NCI-H2196 treated with DMSO at 0.1 percent for 48 hours (cell line): ENCODE measurements at regions not wholly inside any gene's neighbourhood (a gene's known extent, or its start where the extent isn't known, plus 50 kb on each side); places are given as distances from the start of the nearest gene placed in this dataset.

Experiments used
- DNase-seq: peaks from one replicate; lab custom pipeline; 2025; ENCODE audit not compliant: unreplicated experiment; lab: John Stamatoyannopoulos, UW

- DNase-seq = no peak
Observed at GRCh38 chr12:111089616-111090015, 169.2 kb upstream of the MYL2 start.

DNA sequence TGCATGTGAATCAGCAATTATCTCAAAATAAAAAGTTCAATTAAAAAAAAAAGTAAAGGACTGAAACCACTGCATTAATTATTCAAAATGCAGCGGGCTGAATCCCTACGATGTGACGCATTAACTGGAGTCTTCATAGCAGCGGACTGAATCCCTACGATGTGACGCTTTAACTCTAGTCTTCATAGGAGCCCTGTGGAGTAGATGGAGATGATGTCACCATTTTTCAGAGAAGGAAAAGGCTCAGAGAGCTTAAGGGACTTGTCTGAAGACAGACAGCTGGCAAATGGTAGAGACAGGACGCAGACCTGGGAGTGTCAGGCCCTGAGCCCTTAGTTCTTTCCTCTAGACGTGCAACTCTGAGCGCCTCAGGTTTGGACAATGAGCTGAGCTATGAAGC lies 168.0 kb upstream of the MYL2 start:
- no peak for DNase-seq

GRCh38 chr12:111086947-111087700 lies 166.7 kb upstream of the MYL2 start:
- DNase-seq = no peak

- no peak for DNase-seq
Observed at GRCh38 chr12:111085096-111085495, 164.7 kb upstream of the MYL2 start.

DNA sequence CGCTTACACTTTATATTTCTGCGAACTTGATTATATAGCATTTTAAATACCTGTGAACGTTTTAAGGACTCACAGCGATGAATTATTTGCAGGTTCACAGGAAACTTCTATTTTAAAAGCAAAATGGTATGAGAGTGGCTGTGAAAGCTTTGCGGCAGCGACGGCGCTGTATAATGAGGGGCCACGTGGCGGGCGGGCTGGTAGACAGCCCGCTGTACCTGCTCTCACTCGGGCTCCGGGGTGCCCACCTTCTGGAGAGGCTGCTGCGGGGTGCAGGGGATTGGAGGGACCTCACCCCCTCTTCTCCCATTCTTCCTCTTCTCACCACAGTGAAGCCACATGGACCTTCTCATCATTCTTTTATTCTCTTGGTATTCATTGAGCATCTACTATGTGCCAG lies 164.2 kb upstream of the MYL2 start:
- no peak for DNase-seq

- DNase-seq = no peak
Observed at GRCh38 chr12:111084158-111084557, 163.8 kb upstream of the MYL2 start.

- no peak for DNase-seq
Observed at GRCh38 chr12:111081600-111081999, 161.2 kb upstream of the MYL2 start.

GRCh38 chr12:111078731-111079130 lies 158.4 kb upstream of the MYL2 start:
- DNase-seq = no peak

DNA sequence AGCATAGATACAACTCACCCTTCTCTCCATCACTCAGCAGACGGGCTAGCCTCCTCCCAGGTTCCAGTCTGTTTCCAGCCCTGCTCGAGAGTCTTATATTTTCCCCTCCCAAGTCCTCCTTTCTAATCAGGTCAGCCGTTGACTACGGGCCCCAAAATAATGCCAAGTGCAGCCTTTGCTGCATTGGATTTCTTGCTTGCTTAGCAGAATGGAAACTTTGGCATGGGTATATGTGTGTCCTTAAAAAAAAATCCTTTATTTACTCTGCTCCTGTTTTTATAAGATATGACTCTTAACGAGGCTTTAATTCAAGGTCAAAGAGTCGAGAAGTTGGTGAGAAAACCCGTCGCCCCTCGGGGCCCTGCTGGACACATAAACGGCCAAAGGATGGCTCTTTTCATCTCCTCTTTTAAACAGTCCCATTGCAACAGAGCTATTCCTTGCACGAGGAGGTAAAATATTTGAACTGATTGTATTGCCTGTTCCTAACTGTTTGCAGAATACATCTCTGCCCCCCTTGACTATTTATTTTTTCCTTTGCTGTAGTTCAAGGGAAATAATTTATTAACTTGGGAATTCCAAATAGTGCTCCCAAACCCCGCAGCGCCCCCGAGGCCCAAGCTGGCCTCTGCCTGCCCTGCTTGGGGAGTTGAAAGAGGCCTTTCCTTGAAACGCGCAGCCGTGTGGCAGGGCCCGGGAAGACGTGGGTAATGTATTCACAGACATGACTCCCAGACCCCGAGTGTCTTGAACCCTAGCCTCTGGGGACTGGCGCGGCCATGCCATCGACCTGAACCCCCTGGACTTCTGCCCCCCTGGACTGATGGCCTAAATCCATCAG lies 156.5 kb upstream of the MYL2 start:
- DNase-seq = no peak

DNA sequence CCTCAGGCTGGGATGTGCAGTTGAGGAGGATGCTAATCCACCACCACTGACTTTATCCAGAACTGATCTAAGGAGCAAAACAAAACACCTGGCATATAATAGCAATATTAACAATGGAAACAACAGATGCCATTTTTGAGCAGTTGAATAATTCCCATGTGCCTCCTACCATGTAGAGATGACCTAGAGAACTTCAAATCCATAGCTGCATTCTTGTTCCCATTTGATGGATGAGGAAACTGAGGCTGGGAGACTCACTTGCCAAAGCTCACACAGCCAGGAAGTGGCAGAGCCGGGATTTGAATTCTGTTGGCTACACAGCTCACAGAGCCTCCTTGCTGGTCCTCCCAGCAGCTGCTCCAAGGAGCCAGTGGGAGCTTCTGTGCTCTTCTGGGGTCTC lies 155.8 kb upstream of the MYL2 start:
- DNase-seq = no peak

DNA sequence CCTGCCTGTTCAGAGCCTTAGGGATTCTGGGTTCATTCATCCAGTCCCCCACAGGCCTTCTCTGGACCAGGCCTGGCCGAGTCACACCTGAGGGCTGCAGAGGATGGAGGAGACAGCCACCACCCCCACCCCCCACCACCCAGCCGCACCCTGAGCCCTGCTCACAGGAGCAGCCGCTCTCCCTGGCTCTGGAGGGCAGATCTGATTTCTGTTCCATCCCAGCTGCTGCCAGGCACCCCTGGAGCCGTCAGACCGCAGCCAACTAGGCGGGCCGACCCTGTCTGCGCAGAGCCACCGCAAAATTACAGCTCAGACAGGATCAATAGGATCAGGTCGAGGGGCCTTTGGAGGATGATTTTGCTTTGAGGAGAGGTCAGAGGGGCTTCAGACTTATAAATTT lies 154.6 kb upstream of the MYL2 start:
- DNase-seq = no peak

DNA sequence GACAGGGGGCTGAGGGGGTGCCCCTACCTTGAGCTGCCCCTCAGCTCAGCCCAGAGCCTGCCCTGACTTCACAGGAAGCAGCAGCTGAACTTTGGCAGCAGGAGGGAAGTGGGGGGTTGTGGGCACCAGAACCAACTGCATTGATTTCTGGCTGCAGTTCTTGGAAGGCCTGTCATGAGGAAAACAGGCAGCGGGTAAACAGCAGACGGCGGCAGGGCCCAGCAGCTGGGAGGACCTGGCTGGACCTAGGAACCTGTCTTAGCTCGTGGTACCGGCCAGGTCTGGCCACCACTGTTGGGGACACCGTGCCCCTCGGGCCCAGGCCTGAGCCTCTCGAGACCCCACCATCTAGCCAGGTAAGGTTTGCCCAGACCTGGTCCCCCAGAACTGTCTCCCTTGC lies 154.2 kb upstream of the MYL2 start:
- no peak for DNase-seq

GRCh38 chr12:111073370-111073769 lies 153.0 kb upstream of the MYL2 start:
- no peak for DNase-seq

GRCh38 chr12:111072299-111072698 lies 151.9 kb upstream of the MYL2 start:
- no peak for DNase-seq

DNA sequence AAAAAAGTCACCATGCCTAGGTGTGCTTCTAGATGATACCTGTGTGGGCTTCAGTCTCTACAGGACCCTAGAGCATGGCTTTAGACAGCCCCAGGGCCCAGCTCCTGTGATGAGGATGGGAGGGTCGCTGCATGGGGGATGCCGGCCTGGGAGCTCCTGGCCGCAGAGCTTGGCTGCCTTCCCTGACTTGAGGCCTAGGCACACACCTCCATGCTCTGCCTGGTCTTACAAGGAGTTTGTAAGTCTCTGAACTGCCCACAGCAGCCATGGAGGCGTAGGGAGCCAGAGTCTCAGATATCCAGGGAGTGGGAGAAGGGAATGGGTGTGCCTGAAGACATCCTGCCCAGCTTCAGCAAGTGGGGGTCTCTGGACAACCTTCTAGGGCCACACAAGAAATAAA lies 149.5 kb upstream of the MYL2 start:
- DNase-seq = no peak

DNA sequence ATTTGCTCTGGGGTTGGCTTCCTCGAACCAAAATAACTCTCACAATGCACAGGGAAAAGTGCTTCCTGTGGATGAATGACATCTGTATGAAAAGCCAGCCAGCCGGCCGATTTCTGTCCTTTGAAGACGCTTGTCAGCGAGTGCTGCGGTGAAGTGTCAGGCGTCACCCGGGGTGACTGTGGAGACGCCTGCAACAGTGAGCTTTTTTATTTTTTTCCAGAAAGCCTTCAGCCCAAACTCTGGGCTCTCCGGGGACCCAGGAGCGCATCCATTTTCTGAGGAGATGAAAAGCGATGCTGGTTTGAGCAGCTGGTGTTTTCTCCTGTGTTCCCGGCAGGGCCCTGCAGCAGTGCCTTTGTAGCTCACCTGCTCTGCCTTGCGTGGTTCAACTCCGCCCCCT lies 147.9 kb upstream of the MYL2 start:
- DNase-seq = no peak

GRCh38 chr12:111067498-111067897 lies 147.1 kb upstream of the MYL2 start:
- no peak for DNase-seq

GRCh38 chr12:111066744-111067437 lies 146.5 kb upstream of the MYL2 start:
- DNase-seq = no peak

DNA sequence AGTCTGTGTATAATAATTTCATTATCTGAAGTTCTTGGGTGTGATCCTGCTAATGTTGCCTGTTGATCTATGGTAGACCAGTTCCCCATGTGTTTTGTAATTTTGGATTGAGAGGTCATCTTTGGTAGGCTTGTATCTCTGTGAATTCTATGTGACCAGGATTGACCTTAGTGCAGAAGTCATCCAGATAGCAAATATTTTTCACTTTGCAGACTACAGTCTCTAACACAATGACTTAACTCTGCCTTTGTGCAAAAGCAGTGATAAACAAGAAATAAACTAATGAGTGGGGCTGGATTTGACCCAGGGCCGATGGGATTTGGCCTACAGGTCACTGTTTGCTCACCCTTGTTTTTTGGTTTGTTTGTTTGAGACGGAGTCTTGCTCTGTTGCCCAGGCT lies 144.6 kb upstream of the MYL2 start:
- no peak for DNase-seq

DNA sequence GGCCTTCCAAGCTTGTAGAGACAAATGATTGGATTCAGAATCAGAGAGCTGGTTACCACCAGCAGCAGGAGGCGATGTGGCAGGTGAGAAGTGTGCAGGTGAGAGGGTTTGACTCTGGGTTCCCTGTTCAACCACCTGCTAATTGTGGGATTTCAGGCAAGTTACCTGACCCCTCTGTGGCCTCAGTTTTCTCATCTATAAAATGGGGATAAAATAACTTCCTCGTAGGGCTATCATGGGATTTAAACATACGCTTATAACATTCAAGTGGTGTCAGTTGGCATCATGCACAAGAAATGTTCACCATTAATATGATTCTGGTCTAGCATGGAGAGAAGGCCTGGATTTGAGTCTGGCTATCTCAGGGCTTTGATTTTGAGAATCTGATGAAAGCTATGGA lies 143.8 kb upstream of the MYL2 start:
- no peak for DNase-seq

DNA sequence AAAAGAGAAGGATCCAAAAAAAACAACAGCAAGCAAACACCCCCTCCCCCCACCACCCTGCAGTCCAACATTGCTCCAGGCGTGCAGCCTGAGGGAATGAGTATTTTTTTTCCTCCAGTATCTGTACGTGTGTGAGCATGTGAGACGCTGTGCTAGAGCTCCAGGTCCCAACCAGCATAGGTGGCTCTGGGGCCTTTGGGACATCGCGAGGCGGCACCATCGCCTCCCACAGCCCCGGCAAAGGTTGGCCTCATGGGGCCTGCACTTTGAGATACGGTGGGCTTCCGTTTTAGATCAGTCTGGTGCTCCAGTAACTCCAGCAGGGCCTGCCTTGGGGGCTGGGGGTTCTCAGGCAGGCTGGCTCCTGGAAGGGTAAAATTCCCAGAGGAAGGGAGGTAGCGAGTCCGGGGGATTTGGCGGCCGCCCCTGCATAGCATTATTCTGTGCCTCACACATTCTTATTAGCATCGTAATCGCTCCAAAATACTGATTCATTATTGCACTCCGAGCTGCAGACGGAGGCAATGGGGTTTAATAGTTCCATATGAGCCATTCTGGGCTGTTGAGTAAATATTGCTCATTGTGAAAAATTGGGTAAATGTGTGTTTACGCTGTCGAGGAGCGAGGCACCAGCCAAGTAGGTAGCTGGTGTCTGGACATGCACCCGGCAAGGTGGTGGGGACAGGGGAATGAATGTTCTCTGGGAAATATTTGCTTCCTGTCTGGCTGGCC lies 143.1 kb upstream of the MYL2 start:
- DNase-seq = no peak
